MM.1S (cell line): ENCODE measurements at regions not wholly inside any gene's neighbourhood (a gene's known extent, or its start where the extent isn't known, plus 50 kb on each side); places are given as distances from the start of the nearest gene placed in this dataset.
"Not testable (repeated sequence)": the region's sequence is repeated elsewhere in the genome, so short reads cannot be mapped to it uniquely, and the experiment has no call there.

Source experiments
- DNase-seq: peaks from one replicate; pipeline ENCODE4 v3.0.0-alpha.2; 2015
- H2AFZ ChIP-seq: fragments of 300-600 bp; sonication (generic); 2 replicates; pipeline ENCODE4 v1.6.0; 2016; ENCODE audit warnings: antibody characterized with exemption, low read length
- H3F3A ChIP-seq: fragments of 300-600 bp; sonication (generic); 2 replicates; pipeline ENCODE4 v1.6.1; 2016; ENCODE audit warnings: mild to moderate bottlenecking, antibody characterized with exemption, low read length, moderate library complexity, mixed read lengths; ENCODE audit not compliant: insufficient read depth
- H3K27ac ChIP-seq: fragments of 300-600 bp; sonication (generic); 2 replicates; pipeline ENCODE4 v1.5.1; 2016; ENCODE audit warnings: mild to moderate bottlenecking, low read length
- H3K27me3 ChIP-seq: fragments of 300-600 bp; sonication (generic); replicated peaks from 2 replicates; pipeline ENCODE4 v1.6.0; 2016; ENCODE audit warnings: low read length; ENCODE audit not compliant: insufficient read depth
- H3K36me3 ChIP-seq: fragments of 300-600 bp; sonication (generic); replicated peaks from 2 replicates; pipeline ENCODE4 v1.6.1; 2016; ENCODE audit warnings: mild to moderate bottlenecking, low read length, mixed read lengths; ENCODE audit not compliant: insufficient read depth
- H3K4me1 ChIP-seq: fragments of 300-600 bp; sonication (generic); 2 replicates; pipeline ENCODE4 v1.6.1; 2016; ENCODE audit warnings: low read length, mixed read lengths
- H3K4me2 ChIP-seq: fragments of 300-600 bp; sonication (generic); 2 replicates; pipeline ENCODE4 v1.6.0; 2016; ENCODE audit warnings: low read depth, low read length
- H3K4me3 ChIP-seq: fragments of 300-600 bp; sonication (generic); 2 replicates; pipeline ENCODE4 v1.5.1; 2016; ENCODE audit warnings: low read length, mixed read lengths
- H3K79me2 ChIP-seq: fragments of 300-600 bp; sonication (generic); 2 replicates; pipeline ENCODE4 v1.6.1; 2016; ENCODE audit warnings: mixed run types, low read length, mixed read lengths
- H3K9ac ChIP-seq: fragments of 300-600 bp; sonication (generic); 2 replicates; pipeline ENCODE4 v1.6.1; 2016; ENCODE audit warnings: low read length, mixed read lengths
- H3K9me2 ChIP-seq: fragments of 300-600 bp; sonication (generic); replicated peaks from 2 replicates; pipeline ENCODE4 v1.6.1; 2016; ENCODE audit warnings: mild to moderate bottlenecking, low read length, mixed read lengths; ENCODE audit not compliant: insufficient read depth
- H3K9me3 ChIP-seq: fragments of 300-600 bp; sonication (generic); replicated peaks from 2 replicates; pipeline ENCODE4 v1.6.1; 2016; ENCODE audit warnings: mild to moderate bottlenecking, low read length, mixed read lengths; ENCODE audit not compliant: insufficient read depth
- H4K20me1 ChIP-seq: fragments of 300-600 bp; sonication (generic); 2 replicates; pipeline ENCODE4 v1.6.1; 2016; ENCODE audit warnings: mild to moderate bottlenecking, low read length, moderate library complexity, mixed read lengths; ENCODE audit not compliant: insufficient read depth
- TF ChIP-seq, protein P1 (sequence below): fragments of 300-600 bp; sonication (generic); IDR thresholded peaks from 2 replicates; pipeline ENCODE4 v1.5.1; 2016; ENCODE audit warnings: antibody characterized with exemption, low read length, mixed read lengths

GRCh38 chr4:9000505-9001001 is 128.9 kb upstream of the HMX1 start:
- not testable (repeated sequence) for H3K79me2 ChIP-seq, H3K9me3 ChIP-seq, H3K36me3 ChIP-seq, H4K20me1 ChIP-seq, H3K4me1 ChIP-seq, H3K27ac ChIP-seq, H3K9me2 ChIP-seq, H3F3A ChIP-seq, H3K27me3 ChIP-seq
- peak overlapping the region; percentile 70; the same call in 1 of the 2 replicates for H3K4me2 ChIP-seq
- peak overlapping the region; percentile 67 for H3K4me3 ChIP-seq
- peak overlapping the region; percentile 71; the same call in 1 of the 2 replicates for H3K9ac ChIP-seq
- peak; percentile 47 for DNase-seq
- H2AFZ ChIP-seq, result peak overlapping the region; percentile 87; the same call in 1 of the 2 replicates
- TF ChIP-seq, protein P1, sequence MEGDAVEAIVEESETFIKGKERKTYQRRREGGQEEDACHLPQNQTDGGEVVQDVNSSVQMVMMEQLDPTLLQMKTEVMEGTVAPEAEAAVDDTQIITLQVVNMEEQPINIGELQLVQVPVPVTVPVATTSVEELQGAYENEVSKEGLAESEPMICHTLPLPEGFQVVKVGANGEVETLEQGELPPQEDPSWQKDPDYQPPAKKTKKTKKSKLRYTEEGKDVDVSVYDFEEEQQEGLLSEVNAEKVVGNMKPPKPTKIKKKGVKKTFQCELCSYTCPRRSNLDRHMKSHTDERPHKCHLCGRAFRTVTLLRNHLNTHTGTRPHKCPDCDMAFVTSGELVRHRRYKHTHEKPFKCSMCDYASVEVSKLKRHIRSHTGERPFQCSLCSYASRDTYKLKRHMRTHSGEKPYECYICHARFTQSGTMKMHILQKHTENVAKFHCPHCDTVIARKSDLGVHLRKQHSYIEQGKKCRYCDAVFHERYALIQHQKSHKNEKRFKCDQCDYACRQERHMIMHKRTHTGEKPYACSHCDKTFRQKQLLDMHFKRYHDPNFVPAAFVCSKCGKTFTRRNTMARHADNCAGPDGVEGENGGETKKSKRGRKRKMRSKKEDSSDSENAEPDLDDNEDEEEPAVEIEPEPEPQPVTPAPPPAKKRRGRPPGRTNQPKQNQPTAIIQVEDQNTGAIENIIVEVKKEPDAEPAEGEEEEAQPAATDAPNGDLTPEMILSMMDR, result peak; percentile 45

DNA sequence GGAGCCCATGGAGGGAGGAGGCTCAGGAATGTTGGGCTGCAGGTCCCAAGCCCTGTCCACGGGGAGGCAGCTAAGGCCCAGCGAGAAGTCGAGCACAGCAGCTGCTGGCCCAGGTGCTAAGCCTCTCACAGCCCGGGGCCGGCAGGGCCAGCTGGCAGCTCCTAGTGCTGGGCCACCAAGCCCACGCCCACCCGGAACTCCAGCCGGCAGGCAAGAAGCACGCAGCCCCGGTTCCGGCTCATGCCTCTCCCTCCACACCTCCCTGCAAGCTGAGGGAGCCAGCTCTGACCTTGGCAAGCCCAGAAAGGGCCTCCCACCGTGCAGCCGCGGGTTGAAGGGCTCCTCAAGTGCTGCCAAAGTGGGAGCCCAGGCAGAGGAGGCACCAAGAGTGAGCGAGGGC is 121.3 kb upstream of the HMX1 start:
- not testable (repeated sequence) for H4K20me1 ChIP-seq, H3K36me3 ChIP-seq, H3K27ac ChIP-seq, H3K9me3 ChIP-seq, H3K27me3 ChIP-seq, DNase-seq, H3K4me2 ChIP-seq, H3K79me2 ChIP-seq, H3F3A ChIP-seq, H3K4me3 ChIP-seq, H2AFZ ChIP-seq, H3K4me1 ChIP-seq, H3K9ac ChIP-seq, H3K9me2 ChIP-seq

- not testable (repeated sequence) for H3K79me2 ChIP-seq, H3K27ac ChIP-seq, H3K4me1 ChIP-seq, H3F3A ChIP-seq, H3K4me3 ChIP-seq, H3K4me2 ChIP-seq, H2AFZ ChIP-seq, H3K27me3 ChIP-seq, H4K20me1 ChIP-seq, H3K9me2 ChIP-seq, H3K9ac ChIP-seq, H3K9me3 ChIP-seq, H3K36me3 ChIP-seq
- peak; percentile 7 for DNase-seq
Measured at GRCh38 chr4:8991449-8991848, 119.8 kb upstream of the HMX1 start.

DNA sequence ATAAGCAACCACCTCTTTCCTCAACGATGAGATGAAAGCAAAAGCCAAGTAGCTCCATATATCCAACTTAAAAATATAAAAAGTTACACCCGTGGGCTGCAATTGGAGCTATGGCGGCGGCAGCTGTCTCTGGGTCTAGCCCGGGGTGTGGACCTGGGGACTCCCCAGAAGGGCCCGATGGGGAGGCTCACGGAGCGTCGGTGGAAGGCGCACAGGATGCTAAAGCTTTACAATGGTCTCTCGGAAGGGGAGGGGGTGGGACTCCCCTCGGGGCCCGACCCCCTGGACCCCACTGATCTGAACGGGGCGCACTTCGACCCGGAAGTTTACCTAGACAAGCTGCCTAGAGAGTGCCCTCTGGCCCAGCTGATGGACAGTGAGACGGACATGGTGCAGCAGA is 118.7 kb upstream of the HMX1 start:
- not testable (repeated sequence) for H3K36me3 ChIP-seq, H3K4me2 ChIP-seq, H4K20me1 ChIP-seq, H3K4me1 ChIP-seq, H3K27me3 ChIP-seq, H3K9me3 ChIP-seq, H3K4me3 ChIP-seq, H3F3A ChIP-seq, H2AFZ ChIP-seq, DNase-seq, H3K27ac ChIP-seq, H3K79me2 ChIP-seq, H3K9me2 ChIP-seq, H3K9ac ChIP-seq

- H3K9me3 ChIP-seq, H2AFZ ChIP-seq, H3K4me2 ChIP-seq, H3K27me3 ChIP-seq, H3F3A ChIP-seq, H3K4me3 ChIP-seq, H3K27ac ChIP-seq, H3K36me3 ChIP-seq, H3K9ac ChIP-seq, DNase-seq, H3K4me1 ChIP-seq, H3K79me2 ChIP-seq, H3K9me2 ChIP-seq, H4K20me1 ChIP-seq: not testable (repeated sequence)
Measured at GRCh38 chr4:8985786-8986185, 114.1 kb upstream of the HMX1 start.

- not testable (repeated sequence) for H2AFZ ChIP-seq, H3K36me3 ChIP-seq, H3K27ac ChIP-seq, H3K79me2 ChIP-seq, H4K20me1 ChIP-seq, H3K4me3 ChIP-seq, H3K4me1 ChIP-seq, H3K9me2 ChIP-seq, H3K27me3 ChIP-seq, DNase-seq, H3F3A ChIP-seq, H3K9ac ChIP-seq, H3K9me3 ChIP-seq, H3K4me2 ChIP-seq
Measured at GRCh38 chr4:8984641-8985040, 113.0 kb upstream of the HMX1 start.

DNA sequence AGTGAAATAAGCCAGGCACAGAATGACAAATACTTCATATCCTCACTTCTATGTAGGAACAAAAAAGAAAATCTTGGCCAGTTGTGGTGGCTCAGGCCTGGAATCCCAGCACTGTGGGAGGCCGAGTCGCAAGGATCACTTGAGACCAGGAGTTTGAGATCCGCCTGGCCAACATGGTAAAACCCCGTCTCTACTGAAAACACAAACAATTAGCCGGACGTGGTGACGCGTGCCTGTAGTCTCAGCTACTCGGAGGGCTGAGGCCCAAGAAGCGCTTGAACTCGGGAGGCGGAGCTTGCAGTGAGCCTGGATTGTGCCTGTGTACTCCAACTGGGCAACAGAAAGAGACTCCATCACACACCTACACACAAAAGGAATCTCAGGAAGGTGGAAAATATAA is 112.3 kb upstream of the HMX1 start:
- H3K4me1 ChIP-seq, H3K4me3 ChIP-seq, H3K79me2 ChIP-seq, H3F3A ChIP-seq, DNase-seq, H3K9me3 ChIP-seq, H3K4me2 ChIP-seq, H3K9me2 ChIP-seq, H3K27me3 ChIP-seq, H2AFZ ChIP-seq, H3K36me3 ChIP-seq, H3K27ac ChIP-seq, H4K20me1 ChIP-seq, H3K9ac ChIP-seq: not testable (repeated sequence)
